ENCODE measurements at regions not wholly inside any gene's neighbourhood (a gene's known extent, or its start where the extent isn't known, plus 50 kb on each side); places are given as distances from the start of the nearest gene placed in this dataset.
"Not testable (repeated sequence)": the region's sequence is repeated elsewhere in the genome, so short reads cannot be mapped to it uniquely, and the experiment has no call there.

DNA sequence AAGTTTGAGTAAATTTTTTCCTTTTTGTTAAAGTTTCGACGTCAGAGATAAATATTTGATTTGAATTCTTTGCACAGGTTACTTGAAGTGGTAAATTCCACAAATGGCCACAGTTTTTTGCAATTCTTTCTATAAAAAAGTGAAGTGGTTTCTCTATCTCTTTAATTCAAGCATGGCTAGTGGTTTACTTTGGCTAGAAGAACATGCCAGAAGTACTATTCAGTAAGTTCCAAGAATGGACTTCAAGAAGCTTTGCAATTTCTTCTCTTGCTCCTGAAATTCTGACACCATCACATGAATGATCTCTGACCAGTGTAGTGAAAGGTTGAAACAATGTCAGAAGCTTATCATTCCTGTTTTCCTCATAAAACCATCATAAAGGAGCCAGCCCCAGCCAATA lies 55.7 kb upstream of the RNPC3 start:
- no peak for DNase-seq (ENCODE audit: low read depth, low spot score)

DNA sequence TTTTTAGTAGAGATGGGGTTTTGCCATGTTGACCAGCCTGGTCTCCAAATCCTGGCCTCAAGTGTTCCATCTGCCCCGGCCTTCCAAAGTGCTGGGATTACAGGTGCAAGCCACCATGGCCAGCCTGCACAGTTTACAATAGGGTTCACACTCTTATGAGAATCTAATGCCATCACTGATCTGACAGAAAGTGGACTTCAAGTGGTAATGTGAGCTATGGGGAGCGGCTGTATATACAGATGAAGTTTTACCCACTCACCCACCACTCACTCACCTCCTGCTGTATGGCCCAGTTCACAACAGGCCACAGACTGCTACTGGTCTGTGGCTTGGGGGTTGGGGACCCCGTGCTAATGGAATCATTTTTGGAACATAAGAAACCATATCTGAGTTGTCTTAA lies 58.4 kb upstream of the RNPC3 start:
- no peak for DNase-seq (ENCODE audit: low read depth, low spot score)

DNA sequence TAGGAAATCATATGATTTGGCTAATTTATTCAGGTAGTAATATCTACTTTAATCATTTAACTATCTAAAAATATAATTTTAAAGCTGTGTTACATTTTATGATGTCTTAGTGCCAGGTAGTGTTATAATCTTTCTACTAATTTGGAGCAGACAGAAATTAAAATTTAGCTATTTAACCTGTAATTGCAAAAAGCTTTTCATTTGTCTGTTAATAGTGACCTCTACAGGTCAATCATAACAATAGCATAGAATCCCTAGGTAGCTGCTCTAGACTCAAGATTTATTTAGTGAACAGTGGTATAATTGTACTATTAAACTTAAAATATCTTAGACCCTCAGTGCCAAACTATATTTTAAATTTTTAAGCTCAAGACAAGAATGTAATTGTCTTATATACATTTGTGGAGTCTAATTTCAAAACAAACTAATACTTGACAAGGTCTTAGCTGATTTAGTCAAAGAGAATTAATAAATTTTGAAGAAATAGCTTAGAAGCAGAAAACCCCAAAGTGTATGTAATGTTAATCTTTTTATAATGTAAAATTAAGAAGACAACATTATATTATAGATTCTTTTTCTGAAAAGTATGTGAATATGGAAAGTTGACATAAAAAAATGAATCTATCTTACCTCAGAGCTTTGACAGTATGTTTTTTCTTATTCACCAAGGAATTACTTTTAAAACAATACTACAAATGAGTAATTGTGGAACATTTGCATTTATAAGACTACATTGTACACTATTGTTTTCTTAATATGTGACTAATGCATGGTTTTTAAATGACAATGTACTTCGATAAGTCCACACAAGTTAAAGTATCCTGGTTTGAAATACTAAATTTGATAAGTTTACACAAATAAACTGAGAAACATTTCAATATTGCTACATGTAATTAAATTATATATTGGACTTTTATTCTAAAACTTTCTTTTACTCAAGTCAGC lies 64.1 kb upstream of the RNPC3 start:
- no peak for DNase-seq (ENCODE audit: low read depth, low spot score)

DNA sequence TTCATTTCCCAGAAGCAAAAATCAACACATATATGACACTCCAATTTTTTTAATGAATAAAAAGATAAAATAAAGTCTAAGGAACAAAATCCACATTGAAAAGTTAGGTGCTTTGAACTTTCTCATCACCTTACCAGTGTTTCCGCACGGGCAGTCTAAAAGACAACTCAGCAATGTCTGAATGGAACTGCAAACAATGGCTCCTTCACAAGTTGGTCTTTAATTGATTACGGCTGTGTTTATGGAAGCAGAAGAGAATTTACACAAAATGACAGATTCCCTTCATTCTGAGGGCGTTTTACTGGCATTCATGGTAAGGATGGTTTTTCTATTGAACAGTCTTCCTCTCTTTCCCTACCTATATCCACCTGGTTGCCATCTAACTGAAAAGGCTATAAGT lies 65.0 kb upstream of the RNPC3 start:
- DNase-seq (ENCODE audit: low read depth, low spot score) = no peak

DNA sequence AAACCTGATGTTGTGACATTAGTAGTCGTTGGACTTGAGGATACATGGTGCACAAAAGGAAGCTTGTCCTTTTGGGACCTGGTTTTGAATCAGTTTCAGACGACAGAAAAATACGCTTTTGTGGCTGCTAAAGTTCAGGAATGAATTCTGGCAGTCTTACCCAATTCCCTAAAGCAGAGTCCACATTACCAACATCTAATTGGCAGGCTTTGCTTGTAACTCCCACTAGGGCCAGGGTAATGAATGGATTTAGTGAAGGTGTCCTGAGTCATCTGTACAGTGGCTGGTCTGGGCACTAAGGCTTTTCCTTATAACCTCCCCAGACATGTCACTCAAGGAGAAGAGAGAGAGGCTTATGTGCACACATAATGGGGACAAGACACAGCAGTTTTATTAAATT lies 66.2 kb upstream of the RNPC3 start:
- no peak for DNase-seq (ENCODE audit: low read depth, low spot score)

DNA sequence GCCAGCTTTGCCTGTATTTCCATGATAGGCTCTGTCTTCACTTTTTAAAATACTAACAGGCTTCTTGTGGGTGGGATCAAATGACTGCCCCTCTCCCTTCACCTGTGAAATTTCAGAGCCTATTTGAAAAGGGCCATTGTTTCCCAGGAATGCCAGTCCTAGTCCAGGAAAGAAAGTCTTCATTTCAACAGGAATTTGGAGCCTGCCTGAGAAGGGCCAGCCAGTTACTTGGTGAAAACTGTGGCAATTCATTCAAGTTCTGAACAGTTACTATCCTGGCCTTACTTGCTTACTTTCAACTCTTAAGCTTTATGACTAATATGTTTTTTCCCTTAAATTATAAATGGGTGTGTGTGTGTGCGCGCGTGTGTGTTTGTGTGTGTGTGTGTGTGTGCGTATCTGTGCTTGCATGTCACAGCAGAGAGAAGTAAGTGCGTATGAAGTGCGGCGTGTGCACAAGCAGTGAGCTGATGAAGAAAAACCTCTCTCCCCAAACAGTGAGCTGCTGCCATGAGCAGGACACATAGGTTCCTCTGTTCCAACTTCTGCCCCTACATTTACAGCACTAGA lies 67.5 kb upstream of the RNPC3 start:
- DNase-seq (ENCODE audit: low read depth, low spot score) = no peak

DNA sequence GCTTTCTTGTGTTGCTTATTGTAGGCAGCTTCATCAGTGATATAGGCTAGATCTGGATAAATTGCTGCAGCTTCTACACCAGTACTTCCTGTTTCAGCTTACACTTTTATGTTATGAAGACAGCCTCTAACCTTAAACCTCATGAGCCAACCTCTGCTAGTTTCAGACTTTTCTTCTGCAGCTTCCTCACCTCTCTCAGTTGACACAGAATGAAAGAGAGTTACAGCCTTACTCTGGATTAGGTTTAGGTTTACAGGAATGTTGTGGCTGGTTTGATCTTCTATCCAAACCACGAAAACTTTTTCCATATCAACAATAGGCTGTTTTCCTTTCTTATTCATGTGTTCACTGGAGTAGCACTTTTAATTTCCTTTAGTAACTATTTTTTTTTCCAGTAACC lies 76.9 kb upstream of the RNPC3 start:
- DNase-seq (ENCODE audit: low read depth, low spot score) = no peak

DNA sequence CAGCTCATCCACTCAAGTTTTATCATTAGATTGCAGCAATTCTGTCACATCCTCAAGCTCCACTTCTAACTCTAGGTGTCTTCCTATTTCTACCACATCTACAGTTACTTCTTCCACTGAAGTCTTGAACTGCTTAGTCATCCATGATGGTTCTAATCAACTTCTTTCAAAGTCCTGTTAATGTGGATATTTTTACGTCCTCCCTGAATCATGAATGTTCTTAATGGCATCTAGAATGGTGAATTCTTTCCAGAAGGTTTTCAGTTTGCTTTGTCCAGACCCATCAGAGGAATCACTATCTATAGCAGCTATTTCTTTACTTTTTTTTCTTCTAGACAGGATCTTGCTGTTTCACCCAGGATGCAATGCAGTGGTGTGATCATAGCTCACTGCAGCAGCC lies 78.0 kb upstream of the RNPC3 start:
- DNase-seq (ENCODE audit: low read depth, low spot score) = no peak

DNA sequence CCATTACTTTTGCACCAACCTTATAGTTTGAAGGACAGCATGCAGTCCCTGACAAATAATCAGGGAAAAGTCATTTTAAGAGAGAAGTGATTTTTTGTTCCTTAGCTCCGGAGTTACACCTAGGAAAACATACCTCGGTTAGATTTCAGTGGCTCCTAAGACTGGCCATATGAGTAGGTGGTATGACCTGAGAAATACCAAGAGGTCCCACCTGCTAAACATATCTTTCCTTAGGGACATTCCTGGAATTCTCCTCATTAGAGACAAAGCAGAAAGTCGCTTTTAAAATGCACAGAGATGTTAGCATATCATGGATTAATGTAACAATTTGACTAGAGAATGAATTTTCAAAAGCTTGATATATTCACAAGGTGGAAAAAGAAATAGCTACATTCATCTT lies 84.2 kb upstream of the RNPC3 start:
- DNase-seq (ENCODE audit: low read depth, low spot score) = no peak

DNA sequence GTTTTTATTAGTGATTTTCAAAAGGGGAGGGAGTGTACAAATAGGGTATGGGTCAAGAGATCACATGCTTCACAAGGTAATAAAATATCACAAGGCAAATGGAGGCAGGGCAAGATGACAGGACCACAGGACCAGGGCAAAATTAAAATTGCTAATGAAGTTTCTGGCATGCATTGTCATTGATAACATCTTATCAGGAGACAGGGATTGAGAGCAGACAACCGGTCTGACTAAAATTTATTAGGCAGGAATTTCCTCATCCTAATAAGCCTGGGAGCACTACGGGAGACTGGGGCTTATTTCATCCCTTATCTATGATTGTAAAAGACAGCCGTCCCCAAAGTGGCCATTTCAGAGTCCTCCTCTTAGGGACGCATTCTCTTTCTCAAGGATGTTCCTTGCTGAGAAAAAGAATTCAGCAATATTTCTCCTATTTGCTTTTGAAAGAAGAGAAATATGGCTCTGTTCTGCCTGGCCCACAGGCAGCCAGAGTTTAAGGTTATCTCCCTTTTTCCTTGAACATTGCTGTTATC lies 88.9 kb upstream of the RNPC3 start:
- DNase-seq (ENCODE audit: low read depth, low spot score) = not testable (repeated sequence)

DNA sequence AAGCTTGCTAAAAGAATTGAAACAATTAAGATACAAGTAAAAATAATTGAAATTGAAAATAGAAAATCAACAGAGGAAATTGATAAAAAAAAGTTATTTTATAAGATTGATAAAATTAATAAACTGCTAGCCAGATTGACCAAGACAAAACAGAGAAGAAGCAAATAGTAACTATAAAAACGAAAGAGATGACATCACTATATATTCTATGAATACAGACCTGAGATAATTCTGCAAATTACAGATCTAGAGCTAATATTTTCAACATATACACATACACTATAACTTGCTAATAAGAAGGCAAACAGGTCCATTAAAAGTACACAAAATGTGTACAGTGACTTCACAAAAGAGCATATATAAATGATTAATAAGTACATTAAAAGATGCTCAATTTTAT lies 90.1 kb upstream of the RNPC3 start:
- DNase-seq (ENCODE audit: low read depth, low spot score) = no peak

DNA sequence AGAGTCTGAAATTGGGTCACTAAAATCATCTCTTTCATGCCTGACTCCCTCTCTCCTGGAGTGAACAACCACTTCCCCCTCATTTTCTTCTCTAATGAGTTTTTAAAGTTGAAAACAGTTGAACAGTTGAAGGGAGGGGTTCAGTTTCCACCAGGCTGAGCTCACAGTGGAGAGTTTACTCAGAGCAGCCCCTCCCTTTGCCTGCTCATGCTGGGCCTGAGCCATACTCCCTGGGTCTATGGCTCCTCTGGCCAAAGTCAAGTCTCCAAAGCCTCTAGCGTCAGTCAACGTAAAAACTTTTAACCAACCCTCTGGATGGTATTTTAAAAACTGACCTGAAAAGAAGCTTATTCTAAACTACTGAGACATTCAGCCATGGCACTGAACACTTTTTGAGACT lies 100.8 kb upstream of the RNPC3 start:
- no peak for DNase-seq (ENCODE audit: low read depth, low spot score)

DNA sequence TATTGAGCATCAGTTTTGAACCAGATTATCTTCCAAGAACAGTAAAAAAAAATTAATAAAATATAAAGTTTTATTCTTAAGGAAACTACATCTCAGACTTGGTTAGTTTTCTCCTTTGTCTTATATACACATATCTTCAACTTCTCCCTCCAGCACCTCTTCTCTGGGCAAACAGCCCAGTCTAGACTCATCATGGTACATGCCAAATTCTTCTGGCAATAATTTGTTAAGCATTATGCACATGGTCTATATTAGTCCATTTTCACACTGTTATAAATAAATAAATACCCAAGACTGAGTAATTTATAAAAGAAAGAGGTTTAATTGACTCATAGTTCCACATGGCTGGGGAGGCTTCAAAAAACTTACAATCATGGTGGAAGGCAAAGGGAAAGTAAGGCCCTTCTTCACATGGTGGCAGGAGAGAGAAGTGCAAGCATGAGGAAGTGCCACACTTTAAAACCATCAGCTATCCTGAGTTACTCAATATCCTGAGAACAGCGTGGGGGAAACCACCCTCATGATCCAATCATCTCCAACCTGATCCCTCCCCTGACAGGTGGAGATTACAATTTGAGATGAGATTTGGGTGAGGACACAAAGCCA lies 108.7 kb upstream of the RNPC3 start:
- DNase-seq (ENCODE audit: low read depth, low spot score) = no peak

DNA sequence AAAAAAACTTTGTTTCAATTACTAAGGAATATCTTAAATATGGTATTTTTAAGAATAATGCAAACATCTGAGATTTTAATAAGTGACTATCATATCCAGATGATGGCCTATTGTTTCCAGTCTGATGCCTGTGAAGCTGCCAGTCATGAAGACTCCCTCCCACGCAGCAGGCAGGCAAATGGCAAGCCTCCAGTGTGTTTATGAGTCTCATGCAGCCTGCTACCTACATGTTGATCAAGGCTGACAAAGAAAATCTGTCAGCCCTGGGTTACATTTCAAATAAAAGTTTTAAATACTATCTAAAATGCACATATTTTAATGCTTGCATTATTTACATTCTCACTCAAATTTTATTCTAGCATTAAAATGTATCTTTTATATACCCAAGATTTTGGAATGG lies 137.6 kb upstream of the RNPC3 start:
- DNase-seq (ENCODE audit: low read depth, low spot score) = no peak

DNA sequence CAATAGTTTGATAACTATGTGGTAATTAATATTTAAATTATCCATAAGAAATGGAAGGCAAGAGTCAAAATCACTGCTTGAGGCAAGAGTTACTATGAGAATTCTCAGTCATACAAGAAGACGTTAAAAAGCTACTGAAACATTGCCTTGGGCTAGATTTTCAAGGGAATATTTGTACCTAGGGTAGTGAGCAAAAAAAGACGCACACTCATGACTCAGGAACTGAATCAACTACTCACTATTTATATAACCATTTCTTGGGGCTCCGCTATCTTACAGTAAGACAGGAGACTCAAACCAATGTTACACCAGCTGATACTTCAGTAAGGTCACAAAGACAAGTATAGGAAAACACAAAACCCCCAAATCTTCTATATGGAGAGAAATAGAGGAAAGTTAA lies 151.5 kb upstream of the RNPC3 start:
- DNase-seq (ENCODE audit: low read depth, low spot score) = no peak

DNA sequence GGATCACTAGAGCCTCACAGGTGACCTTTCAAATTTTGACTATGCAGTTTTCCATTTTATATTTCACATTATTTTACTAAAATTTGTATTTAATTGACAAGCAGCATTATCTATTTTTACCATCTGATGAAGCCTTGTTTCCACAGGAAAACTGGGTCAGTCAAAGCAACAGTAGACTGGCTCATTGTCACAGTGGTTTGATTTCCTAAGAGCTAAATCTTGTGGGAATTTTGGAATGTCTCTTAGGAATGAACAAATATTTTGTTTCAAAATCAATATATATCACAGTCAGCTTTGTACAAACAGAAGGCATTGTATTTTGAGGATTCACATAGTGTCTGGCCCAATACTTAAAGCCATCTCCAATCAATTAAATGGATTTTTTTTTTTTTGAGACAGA lies 152.6 kb upstream of the RNPC3 start:
- no peak for DNase-seq (ENCODE audit: low read depth, low spot score)

DNA sequence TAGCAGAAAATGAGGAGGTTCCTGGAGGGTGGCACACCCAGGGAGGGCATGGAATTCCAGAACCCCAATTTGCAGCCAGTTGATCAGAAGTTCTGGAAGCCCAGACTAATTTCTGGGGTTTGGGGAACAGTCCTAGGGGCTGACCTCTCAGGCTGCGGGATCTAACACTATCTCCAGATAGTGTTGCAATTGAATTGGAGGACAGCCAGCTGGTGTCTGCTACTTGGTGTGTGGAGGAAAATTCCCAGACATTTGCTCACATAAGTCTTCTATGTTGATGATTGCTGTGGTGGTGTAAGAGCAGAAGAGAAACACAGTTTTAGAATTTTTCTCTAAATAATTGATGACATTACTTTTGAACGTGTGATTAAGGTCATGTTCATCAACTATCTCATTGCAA lies 154.3 kb upstream of the RNPC3 start:
- DNase-seq (ENCODE audit: low read depth, low spot score) = no peak

DNA sequence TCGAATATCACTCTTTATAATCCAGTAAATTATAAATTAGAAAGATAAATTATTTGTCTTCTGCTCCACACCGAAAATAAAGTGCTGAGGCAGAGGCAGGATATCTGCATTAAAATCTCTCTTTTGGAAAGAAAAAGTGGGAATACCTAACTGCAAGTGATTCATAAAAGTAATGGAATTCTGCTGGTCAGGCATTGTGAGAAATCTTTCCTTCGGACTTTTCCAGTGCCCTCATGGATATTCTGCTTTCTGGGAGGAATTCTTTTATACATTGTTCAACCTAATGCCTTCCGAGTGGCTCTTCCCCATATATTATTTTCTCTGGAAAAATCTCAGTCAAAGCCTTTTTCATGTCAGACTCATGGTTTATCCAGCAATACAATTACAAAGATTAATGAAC lies 158.3 kb upstream of the RNPC3 start:
- no peak for DNase-seq (ENCODE audit: low read depth, low spot score)

DNA sequence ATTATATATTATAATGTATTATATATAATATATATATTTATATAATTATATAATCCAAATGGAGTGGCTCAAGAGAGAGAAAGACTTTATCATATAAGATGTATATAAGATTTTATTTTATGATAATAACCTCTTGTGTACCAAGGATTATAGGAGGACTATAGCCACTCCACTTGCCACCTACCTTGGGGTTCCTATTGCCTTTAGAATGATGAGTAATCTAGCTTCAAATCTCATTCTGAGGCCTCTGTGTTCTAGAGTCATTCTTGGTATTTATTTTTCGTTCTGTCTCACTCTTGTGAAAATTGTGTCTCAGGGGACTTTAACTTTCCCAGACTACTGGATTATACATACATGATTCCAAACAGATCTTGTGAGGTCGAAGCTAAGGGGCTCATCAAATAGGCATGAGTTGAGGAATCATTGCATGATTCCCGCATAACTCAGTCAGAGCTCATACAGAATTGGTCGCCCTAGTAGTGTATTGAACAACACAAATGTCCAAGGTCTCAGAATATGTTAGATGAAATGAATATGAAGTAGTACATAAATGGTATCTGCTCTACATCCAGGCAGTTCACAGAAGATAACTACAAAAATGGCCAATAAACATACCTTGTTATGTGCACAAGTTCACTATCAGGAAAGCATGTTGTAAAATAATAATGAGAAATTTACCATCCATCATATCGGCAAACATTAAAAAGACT lies 159.5 kb upstream of the RNPC3 start:
- no peak for DNase-seq (ENCODE audit: low read depth, low spot score)

DNA sequence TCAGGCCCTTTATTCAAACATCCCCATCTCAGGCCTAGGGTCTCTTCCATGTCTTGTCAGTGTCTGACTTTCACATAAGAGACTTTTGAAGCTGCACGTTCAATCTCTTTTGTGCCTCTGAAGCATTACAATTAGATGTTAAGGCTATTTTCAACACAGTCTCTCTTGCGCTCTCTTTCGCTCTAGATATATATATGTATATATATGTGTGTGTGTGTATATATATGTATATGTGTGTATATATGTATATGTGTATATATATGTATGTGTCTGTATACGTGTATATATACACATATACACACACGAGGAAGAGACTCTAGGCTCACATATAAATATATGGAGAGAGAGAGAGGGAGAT lies 162.5 kb upstream of the RNPC3 start:
- DNase-seq (ENCODE audit: low read depth, low spot score) = no peak

DNA sequence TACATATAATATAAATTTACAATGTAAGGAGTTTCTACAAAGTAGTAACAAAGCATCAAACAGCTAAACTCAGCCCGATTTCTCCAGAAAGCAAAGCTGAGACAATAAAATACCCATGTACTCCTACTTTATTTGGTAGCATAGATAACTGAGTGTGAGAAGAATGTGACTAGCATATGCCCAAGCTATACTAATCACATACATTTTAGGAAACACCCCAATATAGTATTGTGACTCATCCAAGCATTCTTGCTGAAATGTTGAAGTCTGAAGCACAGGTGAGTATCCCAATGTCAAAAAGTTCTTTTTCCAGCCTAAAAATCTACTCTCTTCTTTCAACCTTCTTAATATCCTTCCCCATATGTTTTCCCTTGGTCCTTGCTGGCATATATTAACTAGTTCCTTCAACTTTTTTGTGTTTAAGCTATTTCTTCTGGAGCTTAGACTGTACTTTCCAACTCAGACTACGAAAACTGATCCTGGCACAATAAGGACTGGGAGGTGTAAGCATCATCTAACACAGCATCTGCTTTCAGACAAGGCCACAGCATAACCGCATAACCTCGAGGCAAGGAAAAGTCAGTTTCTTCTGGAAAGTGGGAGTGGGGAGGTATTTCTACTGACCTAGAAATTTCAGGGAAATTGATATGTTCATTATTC lies 163.0 kb upstream of the RNPC3 start:
- DNase-seq (ENCODE audit: low read depth, low spot score) = no peak

DNA sequence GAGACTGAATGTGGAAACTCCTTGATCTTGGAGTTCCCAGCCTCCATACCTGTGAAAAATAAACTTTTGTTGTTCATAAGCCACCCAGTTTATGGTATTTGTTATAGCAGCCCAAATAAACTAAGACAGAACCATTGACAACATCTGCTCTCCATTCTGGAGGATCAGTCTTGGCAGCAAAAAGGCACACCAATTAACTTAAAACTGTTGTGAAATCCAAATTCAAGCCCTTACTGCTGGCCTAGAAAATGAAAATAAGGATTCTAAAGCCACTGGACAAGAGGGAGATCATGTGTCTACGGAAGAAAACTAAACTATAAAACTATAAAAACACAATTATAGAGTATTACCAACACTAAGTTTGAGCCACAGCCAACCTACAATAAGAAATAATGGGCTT lies 172.1 kb upstream of the RNPC3 start:
- DNase-seq (ENCODE audit: low read depth, low spot score) = no peak

Measured in smooth muscle cell of the brain vasculature (primary cell).